Activated B cell treated with CpG ODN at 0.5 μM for 24 hours (primary cell): ENCODE measurements at regions not wholly inside any gene's neighbourhood (a gene's known extent, or its start where the extent isn't known, plus 50 kb on each side); places are given as distances from the start of the nearest gene placed in this dataset.

Experiments used
- ATAC-seq: fragments of 200-7000 bp; cut with Tn5 transposase; one replicate; pipeline ENCODE4 v1.10.0; 2021; ENCODE audit warnings: low read depth, mild to moderate bottlenecking, moderate library complexity
- CTCF ChIA-PET: fragments of 350-600 bp; sonication (Branson Sonifier 250); formaldehyde crosslinking; loops from one replicate; lab custom pipeline; 2021; ENCODE audit warnings: antibody characterized with exemption; lab: Charles Lee
- POLR2A ChIA-PET: fragments of 350-600 bp; sonication (Branson Sonifier 250); formaldehyde crosslinking; loops from one replicate; lab custom pipeline; 2021; ENCODE audit warnings: antibody characterized with exemption; lab: Charles Lee
- DNase-seq: peaks from one replicate; pipeline ENCODE4 v3.0.0; 2022
- H3K27ac Mint-ChIP-seq: one replicate; pipeline ENCODE4 v1.8.0; 2020; ENCODE audit warnings: mixed read lengths
- H3K27me3 Mint-ChIP-seq: one replicate; pipeline ENCODE4 v1.8.0; 2021; ENCODE audit warnings: mixed read lengths
- H3K36me3 Mint-ChIP-seq: one replicate; pipeline ENCODE4 v1.8.0; 2021; ENCODE audit warnings: low read depth, mixed read lengths
- H3K4me1 Mint-ChIP-seq: one replicate; pipeline ENCODE4 v1.8.0; 2021; ENCODE audit warnings: mixed read lengths
- H3K4me3 Mint-ChIP-seq: one replicate; pipeline ENCODE4 v1.8.0; 2020; ENCODE audit warnings: mild to moderate bottlenecking, mixed read lengths
- H3K9me3 Mint-ChIP-seq: one replicate; pipeline ENCODE4 v1.8.0; 2020; ENCODE audit warnings: mixed read lengths
- CTCF ChIP-seq: fragments of 200-600 bp; IDR thresholded peaks from one replicate; pipeline ENCODE4 v1.8.0; 2022; ENCODE audit warnings: antibody characterized with exemption, mild to moderate bottlenecking
- intact Hi-C: fragments of 100-400 bp; cut with micrococcal nuclease; formaldehyde crosslinking; loops from one replicate; pipeline ENCODE4 v1.15.1; 2024

GRCh38 chr13:44137466-44137865, 236.2 kb upstream of the SERP2 start:
- ATAC-seq, result no peak
- intact Hi-C loops, result no loop called here
- no peak for DNase-seq
- POLR2A ChIA-PET, result no interaction called here
- Mint-ChIP-seq H3K36me3 (no peaks in the 10 kb centered on the region), H3K4me1 (peaks cover 10% of the 10 kb centered on the region), H3K9me3 (no peaks in the 10 kb centered on the region), H3K4me3 (no peak overlapping the region), H3K27ac (no peak overlapping the region), H3K27me3 (peaks cover 6% of the 10 kb centered on the region)
- TF ChIP-seq CTCF, result no peak
- CTCF ChIA-PET, result no interaction called here

DNA sequence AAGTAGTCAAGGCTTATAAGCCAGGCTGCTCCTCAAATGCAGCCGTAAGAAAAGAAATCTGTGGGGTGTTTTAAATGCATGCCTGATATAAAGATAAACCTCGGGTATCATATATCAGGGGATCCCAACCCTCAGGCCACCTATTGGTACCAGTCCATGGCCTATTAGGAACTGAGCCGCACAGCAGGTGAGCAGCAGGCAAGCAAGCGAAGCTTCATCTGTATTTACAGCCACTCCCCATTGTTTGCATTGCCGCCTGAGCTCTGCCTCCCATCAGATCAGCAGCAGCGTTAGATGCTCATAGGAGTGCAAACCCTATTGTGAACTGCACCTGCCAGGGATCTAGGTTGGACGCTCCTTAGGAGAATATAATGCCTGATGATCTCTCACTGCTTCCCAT, 233.5 kb upstream of the SERP2 start:
- Mint-ChIP-seq H3K36me3 (no peaks in the 10 kb centered on the region), H3K4me3 (no peak overlapping the region), H3K27ac (no peak overlapping the region), H3K4me1 (peaks cover 14% of the 10 kb centered on the region), H3K27me3 (peaks cover 10% of the 10 kb centered on the region), H3K9me3 (no peaks in the 10 kb centered on the region)
- ATAC-seq (no peak), DNase-seq (no peak)
- TF ChIP-seq CTCF, result no peak
- ChIA-PET POLR2A (interaction anchor here (2.1 kb wide), 1 partner anchor 261 kb away, joined by 12 read pairs; the partner anchor contains the start of genes CCDC122 and LACC1), CTCF (no interaction called here)
- intact Hi-C loops, result loop anchor here (10.0 kb wide), 3 partner anchors 845 to 1865 kb away; partner anchors contain the start of genes AKAP11, COG3, GPALPP1 and NUFIP1

GRCh38 chr13:44140888-44141724, 232.5 kb upstream of the SERP2 start:
- peak overlapping the region; percentile 89 for H3K4me3 Mint-ChIP-seq
- peak overlapping the region; percentile 85 for H3K27ac Mint-ChIP-seq
- ATAC-seq, result no peak
- CTCF ChIA-PET, result interaction anchor here (1.1 kb wide), 1 partner anchor 298 kb away, joined by 3 read pairs; no protein-coding TSS in a partner anchor
- H3K4me1 Mint-ChIP-seq, result peaks cover 21% of the 10 kb centered on the region
- no peaks in the 10 kb centered on the region for H3K9me3 Mint-ChIP-seq
- no peaks in the 10 kb centered on the region for H3K36me3 Mint-ChIP-seq
- POLR2A ChIA-PET, result interaction anchor here (1.0 to 2.1 kb wide), 4 partner anchors 118 to 294 kb away, joined by 7 to 14 read pairs (median 10); partner anchors contain the start of genes CCDC122 and LACC1
- H3K27me3 Mint-ChIP-seq, result peaks cover 10% of the 10 kb centered on the region
- no peak for TF ChIP-seq CTCF
- intact Hi-C loops, result loop anchor here (1.0 to 10.0 kb wide), 5 partner anchors 436 to 1866 kb away; partner anchors contain the start of genes AKAP11, COG3, GPALPP1 and NUFIP1
- DNase-seq, result no peak

- Mint-ChIP-seq H3K27ac (peak overlapping the region; percentile 86), H3K27me3 (peaks cover 8% of the 10 kb centered on the region), H3K4me3 (peak overlapping the region; percentile 93), H3K4me1 (peaks cover 29% of the 10 kb centered on the region), H3K9me3 (peaks cover 3% of the 10 kb centered on the region), H3K36me3 (no peaks in the 10 kb centered on the region)
- no peak for TF ChIP-seq CTCF
- CTCF ChIA-PET, result interaction anchor here (0.8 to 1.1 kb wide), 2 partner anchors 295 to 297 kb away, joined by 3 read pairs; no protein-coding TSS in a partner anchor
- peak; percentile 100 for DNase-seq
- intact Hi-C loops, result loop anchor here (1.0 to 10.0 kb wide), 9 partner anchors 117 to 1867 kb away; partner anchors contain the start of genes AKAP11, CCDC122, COG3 and GPALPP1
- POLR2A ChIA-PET, result interaction anchor here (0.7 to 2.1 kb wide), 6 partner anchors 117 to 1149 kb away, joined by 3 to 14 read pairs (median 7); partner anchors contain the start of genes CCDC122 and LACC1
- peak; percentile 99 for ATAC-seq
Measured at GRCh38 chr13:44141725-44142539, 231.7 kb upstream of the SERP2 start.
